ENCODE measurements at regions not wholly inside any gene's neighbourhood (a gene's known extent, or its start where the extent isn't known, plus 50 kb on each side); places are given as distances from the start of the nearest gene placed in this dataset.

GRCh38 chr14:54230645-54231044, 166.2 kb upstream of the CDKN3 start:
- Mint-ChIP-seq H3K4me3 (ENCODE audit: low read depth) (no peak overlapping the region), H3K9me3 (ENCODE audit: low read depth) (peaks cover 9% of the 10 kb centered on the region), H3K27me3 (peaks cover 48% of the 10 kb centered on the region), H3K36me3 (ENCODE audit: insufficient read depth) (peaks cover 4% of the 10 kb centered on the region), H3K4me1 (ENCODE audit: low read depth) (peaks cover 20% of the 10 kb centered on the region), H3K27ac (no peak overlapping the region)
- TF ChIP-seq CTCF (IDR thresholded peaks at IDR 0.05; ENCODE audit: unreplicated experiment) = no peak
- DNase-seq (ENCODE audit: low spot score, unreplicated experiment) = no peak

- TF ChIP-seq CTCF (IDR thresholded peaks at IDR 0.05; ENCODE audit: unreplicated experiment) = no peak
- Mint-ChIP-seq H3K36me3 (ENCODE audit: insufficient read depth) (peaks cover 4% of the 10 kb centered on the region), H3K27me3 (peaks cover 35% of the 10 kb centered on the region), H3K9me3 (ENCODE audit: low read depth) (peaks cover 9% of the 10 kb centered on the region), H3K4me3 (ENCODE audit: low read depth) (no peak overlapping the region), H3K4me1 (ENCODE audit: low read depth) (peaks cover 15% of the 10 kb centered on the region), H3K27ac (no peak overlapping the region)
- no peak for DNase-seq (ENCODE audit: low spot score, unreplicated experiment)
These were observed 164.1 kb upstream of the CDKN3 start for GRCh38 chr14:54232735-54233134.

- H3K27ac Mint-ChIP-seq = no peak overlapping the region
- H3K36me3 Mint-ChIP-seq (ENCODE audit: insufficient read depth) = no peaks in the 10 kb centered on the region
- no peak for DNase-seq (ENCODE audit: low spot score, unreplicated experiment)
- peaks cover 19% of the 10 kb centered on the region for H3K27me3 Mint-ChIP-seq
- no peaks in the 10 kb centered on the region for H3K9me3 Mint-ChIP-seq (ENCODE audit: low read depth)
- H3K4me1 Mint-ChIP-seq (ENCODE audit: low read depth) = no peaks in the 10 kb centered on the region
- TF ChIP-seq CTCF (IDR thresholded peaks at IDR 0.05; ENCODE audit: unreplicated experiment) = no peak
- no peak overlapping the region for H3K4me3 Mint-ChIP-seq (ENCODE audit: low read depth)
These were observed 155.3 kb upstream of the CDKN3 start for GRCh38 chr14:54241517-54241916.

GRCh38 chr14:54251356-54251755, 145.5 kb upstream of the CDKN3 start:
- no peaks in the 10 kb centered on the region for H3K36me3 Mint-ChIP-seq (ENCODE audit: insufficient read depth)
- peaks cover 4% of the 10 kb centered on the region for H3K9me3 Mint-ChIP-seq (ENCODE audit: low read depth)
- H3K27ac Mint-ChIP-seq = no peak overlapping the region
- no peak for TF ChIP-seq CTCF (IDR thresholded peaks at IDR 0.05; ENCODE audit: unreplicated experiment)
- H3K4me1 Mint-ChIP-seq (ENCODE audit: low read depth) = no peaks in the 10 kb centered on the region
- no peak overlapping the region for H3K4me3 Mint-ChIP-seq (ENCODE audit: low read depth)
- H3K27me3 Mint-ChIP-seq = peaks cover 61% of the 10 kb centered on the region
- no peak for DNase-seq (ENCODE audit: low spot score, unreplicated experiment)

GRCh38 chr14:54252072-54252730, 144.6 kb upstream of the CDKN3 start:
- TF ChIP-seq CTCF (IDR thresholded peaks at IDR 0.05; ENCODE audit: unreplicated experiment) = no peak
- DNase-seq (ENCODE audit: low spot score, unreplicated experiment) = no peak

More at GRCh38 chr14:54252072-54252730, 144.6 kb upstream of the CDKN3 start:
- H3K27me3 Mint-ChIP-seq = peaks cover 57% of the 10 kb centered on the region
- peaks cover 2% of the 10 kb centered on the region for H3K4me1 Mint-ChIP-seq (ENCODE audit: low read depth)
- no peak overlapping the region for H3K4me3 Mint-ChIP-seq (ENCODE audit: low read depth)
- H3K36me3 Mint-ChIP-seq (ENCODE audit: insufficient read depth) = no peaks in the 10 kb centered on the region
- peaks cover 4% of the 10 kb centered on the region for H3K9me3 Mint-ChIP-seq (ENCODE audit: low read depth)
- no peak overlapping the region for H3K27ac Mint-ChIP-seq

All from progenitor cell of endocrine pancreas (in vitro differentiated cells).